Transverse colon (tissue), 4 donors: ENCODE measurements at regions not wholly inside any gene's neighbourhood (a gene's known extent, or its start where the extent isn't known, plus 50 kb on each side); places are given as distances from the start of the nearest gene placed in this dataset.

ENCODE experiments used
- CTCF ChIP-seq, 5 experiments: fragments of 200-600 bp in 3 of 5; fragments of 450-650 bp in 2 of 5; sonication (generic) in 3 of 5; IDR thresholded peaks; 1 replicate in 2 of 5; 2 replicates in 3 of 5; pipeline ENCODE4 v1.5.1; 2016 to 2017; ENCODE audit warnings: antibody characterized with exemption in 5 of 5, inconsistent platforms in 3 of 5, mild to moderate bottlenecking in 2 of 5, moderate library complexity in 1 of 5
- POLR2A ChIP-seq: fragments of 450-650 bp; IDR thresholded peaks from one replicate; pipeline ENCODE4 v1.6.1; 2016; ENCODE audit warnings: antibody characterized with exemption, mild to moderate bottlenecking, moderate library complexity
- POLR2AphosphoS5 ChIP-seq, 3 donors: sonication (generic); formaldehyde crosslinking; IDR thresholded peaks; one replicate each; pipeline ENCODE4 v1.6.1; 2016; ENCODE audit warnings: antibody characterized with exemption in 3 of 3

GRCh38 chr3:190912736-190913135, 50.2 kb upstream of the GMNC start:
- TF ChIP-seq POLR2A = no peak
- TF ChIP-seq CTCF (IDR thresholded peaks at IDR 0.05) = no peak
- no peak for TF ChIP-seq POLR2AphosphoS5 (IDR thresholded peaks at IDR 0.05)
